Ishikawa (cell line): ENCODE measurements at regions not wholly inside any gene's neighbourhood (a gene's known extent, or its start where the extent isn't known, plus 50 kb on each side); places are given as distances from the start of the nearest gene placed in this dataset.

Experiments used
- CEBPB ChIP-seq: IDR thresholded peaks from 2 replicates; pipeline ENCODE4 v1.6.1; 2012
- CREB1 ChIP-seq: IDR thresholded peaks from 2 replicates; pipeline ENCODE4 v1.6.1; 2012; ENCODE audit warnings: low read depth
- EGR1 ChIP-seq: IDR thresholded peaks from 2 replicates; pipeline ENCODE4 v1.6.1; 2012
- EP300 ChIP-seq: IDR thresholded peaks from 2 replicates; pipeline ENCODE4 v1.6.1; 2012; ENCODE audit warnings: borderline replicate concordance
- FOXM1 ChIP-seq: IDR thresholded peaks from 2 replicates; pipeline ENCODE4 v1.6.1; 2012; ENCODE audit warnings: low read depth, borderline replicate concordance
- MAX ChIP-seq: IDR thresholded peaks from 2 replicates; pipeline ENCODE4 v1.6.1; 2012
- NFIC ChIP-seq: IDR thresholded peaks from 2 replicates; pipeline ENCODE4 v1.6.1; 2012
- RAD21 ChIP-seq: IDR thresholded peaks from 2 replicates; pipeline ENCODE4 v1.6.1; 2012; ENCODE audit warnings: low read depth
- TAF1 ChIP-seq: IDR thresholded peaks from 2 replicates; pipeline ENCODE4 v1.6.1; 2012; ENCODE audit warnings: low read depth, mild to moderate bottlenecking
- TCF12 ChIP-seq: IDR thresholded peaks from 2 replicates; pipeline ENCODE4 v1.6.1; 2012; ENCODE audit warnings: low read depth
- TEAD4 ChIP-seq: IDR thresholded peaks from 2 replicates; pipeline ENCODE4 v1.6.1; 2012
- YY1 ChIP-seq: IDR thresholded peaks from 2 replicates; pipeline ENCODE4 v1.6.1; 2012; ENCODE audit warnings: low read depth
- ZBTB7A ChIP-seq: IDR thresholded peaks from 2 replicates; pipeline ENCODE4 v1.6.1; 2012; ENCODE audit warnings: low read depth
- TF ChIP-seq, protein P1 (sequence below): IDR thresholded peaks from 2 replicates; pipeline ENCODE4 v1.6.1; 2012; ENCODE audit warnings: low read depth, mild to moderate bottlenecking
- TF ChIP-seq, protein P2 (sequence below): IDR thresholded peaks from 2 replicates; pipeline ENCODE4 v1.6.1; 2012

DNA sequence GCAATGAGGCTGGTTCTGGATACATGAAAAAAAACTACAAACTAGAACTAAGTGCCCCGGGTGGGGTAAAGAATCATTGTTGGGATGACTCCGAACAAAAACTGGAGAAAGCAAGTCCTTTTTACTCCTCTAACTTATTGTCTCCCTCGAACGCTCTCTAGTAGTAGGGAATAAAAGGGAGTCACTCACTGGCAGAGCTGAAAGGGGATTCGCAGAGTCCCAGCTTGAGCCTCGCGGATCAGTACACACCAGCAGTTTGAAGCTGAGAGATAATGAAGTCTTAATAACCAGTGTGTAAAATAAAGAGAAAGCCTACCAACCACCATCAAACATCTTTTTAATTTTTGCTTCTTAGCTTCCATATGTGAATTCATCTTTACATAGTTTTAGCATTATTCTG, 521.9 kb upstream of the ARX start:
- TF ChIP-seq NFIC (no peak), TCF12 (no peak), ZBTB7A (no peak), YY1 (no peak), EGR1 (no peak), FOXM1 (no peak), RAD21 (no peak), MAX (no peak), CREB1 (no peak), TAF1 (no peak), TEAD4 (no peak), CEBPB (no peak), EP300 (no peak)
- TF ChIP-seq, protein P1, sequence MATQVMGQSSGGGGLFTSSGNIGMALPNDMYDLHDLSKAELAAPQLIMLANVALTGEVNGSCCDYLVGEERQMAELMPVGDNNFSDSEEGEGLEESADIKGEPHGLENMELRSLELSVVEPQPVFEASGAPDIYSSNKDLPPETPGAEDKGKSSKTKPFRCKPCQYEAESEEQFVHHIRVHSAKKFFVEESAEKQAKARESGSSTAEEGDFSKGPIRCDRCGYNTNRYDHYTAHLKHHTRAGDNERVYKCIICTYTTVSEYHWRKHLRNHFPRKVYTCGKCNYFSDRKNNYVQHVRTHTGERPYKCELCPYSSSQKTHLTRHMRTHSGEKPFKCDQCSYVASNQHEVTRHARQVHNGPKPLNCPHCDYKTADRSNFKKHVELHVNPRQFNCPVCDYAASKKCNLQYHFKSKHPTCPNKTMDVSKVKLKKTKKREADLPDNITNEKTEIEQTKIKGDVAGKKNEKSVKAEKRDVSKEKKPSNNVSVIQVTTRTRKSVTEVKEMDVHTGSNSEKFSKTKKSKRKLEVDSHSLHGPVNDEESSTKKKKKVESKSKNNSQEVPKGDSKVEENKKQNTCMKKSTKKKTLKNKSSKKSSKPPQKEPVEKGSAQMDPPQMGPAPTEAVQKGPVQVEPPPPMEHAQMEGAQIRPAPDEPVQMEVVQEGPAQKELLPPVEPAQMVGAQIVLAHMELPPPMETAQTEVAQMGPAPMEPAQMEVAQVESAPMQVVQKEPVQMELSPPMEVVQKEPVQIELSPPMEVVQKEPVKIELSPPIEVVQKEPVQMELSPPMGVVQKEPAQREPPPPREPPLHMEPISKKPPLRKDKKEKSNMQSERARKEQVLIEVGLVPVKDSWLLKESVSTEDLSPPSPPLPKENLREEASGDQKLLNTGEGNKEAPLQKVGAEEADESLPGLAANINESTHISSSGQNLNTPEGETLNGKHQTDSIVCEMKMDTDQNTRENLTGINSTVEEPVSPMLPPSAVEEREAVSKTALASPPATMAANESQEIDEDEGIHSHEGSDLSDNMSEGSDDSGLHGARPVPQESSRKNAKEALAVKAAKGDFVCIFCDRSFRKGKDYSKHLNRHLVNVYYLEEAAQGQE = no peak
- TF ChIP-seq, protein P2, sequence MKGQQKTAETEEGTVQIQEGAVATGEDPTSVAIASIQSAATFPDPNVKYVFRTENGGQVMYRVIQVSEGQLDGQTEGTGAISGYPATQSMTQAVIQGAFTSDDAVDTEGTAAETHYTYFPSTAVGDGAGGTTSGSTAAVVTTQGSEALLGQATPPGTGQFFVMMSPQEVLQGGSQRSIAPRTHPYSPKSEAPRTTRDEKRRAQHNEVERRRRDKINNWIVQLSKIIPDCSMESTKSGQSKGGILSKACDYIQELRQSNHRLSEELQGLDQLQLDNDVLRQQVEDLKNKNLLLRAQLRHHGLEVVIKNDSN = no peak

GRCh38 chrX:25544641-25545040, 528.9 kb upstream of the ARX start:
- TF ChIP-seq CREB1 = no peak
- TF ChIP-seq EGR1 = no peak
- no peak for TF ChIP-seq TAF1
- TF ChIP-seq CEBPB = no peak
- no peak for TF ChIP-seq ZBTB7A
- TF ChIP-seq, protein P1 = no peak
- no peak for TF ChIP-seq NFIC
- TF ChIP-seq MAX = no peak
- no peak for TF ChIP-seq TEAD4
- TF ChIP-seq RAD21 = no peak
- TF ChIP-seq, protein P2 = no peak
- no peak for TF ChIP-seq EP300
- TF ChIP-seq FOXM1 = no peak
- no peak for TF ChIP-seq TCF12
- TF ChIP-seq YY1 = no peak

DNA sequence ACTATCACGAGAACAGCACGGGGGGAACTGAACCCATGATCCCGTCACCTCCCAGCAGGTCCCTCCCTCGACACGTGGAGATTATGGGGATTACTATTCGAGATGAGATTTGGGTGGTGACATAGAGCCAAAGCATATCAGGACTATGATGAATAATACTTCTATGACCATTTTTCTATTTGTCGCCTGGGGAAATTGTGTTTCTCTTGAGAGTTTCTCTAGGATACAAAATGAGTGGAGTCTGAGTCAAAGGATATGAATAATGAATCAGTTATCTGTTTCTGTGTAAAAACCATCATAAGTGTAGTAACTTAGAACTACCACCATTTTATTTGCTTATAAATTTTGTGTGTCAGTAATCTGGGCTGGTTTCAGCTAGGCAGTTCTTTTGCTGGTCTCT, 533.0 kb upstream of the ARX start:
- TF ChIP-seq TCF12 = no peak
- no peak for TF ChIP-seq TAF1
- no peak for TF ChIP-seq TEAD4
- no peak for TF ChIP-seq ZBTB7A
- TF ChIP-seq FOXM1 = no peak
- TF ChIP-seq, protein P2 = no peak
- no peak for TF ChIP-seq NFIC
- TF ChIP-seq, protein P1 = no peak
- TF ChIP-seq CREB1 = no peak
- no peak for TF ChIP-seq MAX
- no peak for TF ChIP-seq EGR1
- no peak for TF ChIP-seq EP300
- TF ChIP-seq YY1 = no peak
- TF ChIP-seq RAD21 = no peak
- no peak for TF ChIP-seq CEBPB

- no peak for TF ChIP-seq ZBTB7A
- TF ChIP-seq RAD21 = no peak
- TF ChIP-seq TCF12 = no peak
Measured at GRCh38 chrX:25555521-25555920, 539.8 kb upstream of the ARX start.
